Activated T-helper 1 cell treated with anti-CD3 and anti-CD28 coated beads, Interleukin-12 subunit alpha, Interleukin-12 subunit beta, Interleukin-2, Interleukin-4 antibody, amounts not matched to agents 30 ng/mL and 10 ng/mL and 1 ng/mL, durations not matched to agents 14 hours and 24 hours and 36 hours (primary cell): ENCODE measurements at regions not wholly inside any gene's neighbourhood (a gene's known extent, or its start where the extent isn't known, plus 50 kb on each side); places are given as distances from the start of the nearest gene placed in this dataset.

ENCODE experiments used
- DNase-seq: peaks from one replicate; pipeline ENCODE4 v3.0.0; 2021; ENCODE audit warnings: low spot score
- H3K27ac Mint-ChIP-seq: one replicate; pipeline ENCODE4 v1.8.0; 2021; ENCODE audit warnings: mild to moderate bottlenecking, mixed read lengths
- H3K27me3 Mint-ChIP-seq: one replicate; pipeline ENCODE4 v1.8.0; 2022; ENCODE audit warnings: mild to moderate bottlenecking, moderate library complexity, mixed read lengths; ENCODE audit not compliant: insufficient read depth
- H3K36me3 Mint-ChIP-seq: one replicate; pipeline ENCODE4 v1.8.0; 2021; ENCODE audit warnings: low read depth, mixed read lengths
- H3K4me1 Mint-ChIP-seq: one replicate; pipeline ENCODE4 v1.8.0; 2021; ENCODE audit warnings: low read depth, mixed read lengths
- H3K4me3 Mint-ChIP-seq: one replicate; pipeline ENCODE4 v1.8.0; 2021; ENCODE audit warnings: mild to moderate bottlenecking, moderate library complexity, mixed read lengths
- H3K9me3 Mint-ChIP-seq: one replicate; pipeline ENCODE4 v1.8.0; 2021; ENCODE audit warnings: mixed read lengths
- intact Hi-C: fragments of 100-400 bp; cut with micrococcal nuclease; formaldehyde crosslinking; loops from one replicate; pipeline ENCODE4 v1.15.1; 2024

- no peak for DNase-seq
- no peak overlapping the region for H3K4me3 Mint-ChIP-seq
- H3K27me3 Mint-ChIP-seq: no peaks in the 10 kb centered on the region
- no peak overlapping the region for H3K27ac Mint-ChIP-seq
- intact Hi-C loops: no loop called here
- no peaks in the 10 kb centered on the region for H3K9me3 Mint-ChIP-seq
- no peaks in the 10 kb centered on the region for H3K4me1 Mint-ChIP-seq
- H3K36me3 Mint-ChIP-seq: peaks cover 2% of the 10 kb centered on the region
Measured at GRCh38 chr18:74023220-74023619, 124.4 kb downstream of the FBXO15 start.

GRCh38 chr18:74019864-74020263 is 127.8 kb downstream of the FBXO15 start:
- intact Hi-C loops: no loop called here
- no peaks in the 10 kb centered on the region for H3K9me3 Mint-ChIP-seq
- no peaks in the 10 kb centered on the region for H3K4me1 Mint-ChIP-seq
- peaks cover 2% of the 10 kb centered on the region for H3K36me3 Mint-ChIP-seq
- no peak overlapping the region for H3K27ac Mint-ChIP-seq
- no peak for DNase-seq
- H3K4me3 Mint-ChIP-seq: no peak overlapping the region
- no peaks in the 10 kb centered on the region for H3K27me3 Mint-ChIP-seq

GRCh38 chr18:74013955-74014354 is 133.7 kb downstream of the FBXO15 start:
- Mint-ChIP-seq H3K36me3 (peaks cover 2% of the 10 kb centered on the region), H3K4me1 (no peaks in the 10 kb centered on the region), H3K27me3 (no peaks in the 10 kb centered on the region), H3K9me3 (no peaks in the 10 kb centered on the region), H3K4me3 (no peak overlapping the region), H3K27ac (no peak overlapping the region)
- intact Hi-C loops: no loop called here
- DNase-seq: no peak

DNA sequence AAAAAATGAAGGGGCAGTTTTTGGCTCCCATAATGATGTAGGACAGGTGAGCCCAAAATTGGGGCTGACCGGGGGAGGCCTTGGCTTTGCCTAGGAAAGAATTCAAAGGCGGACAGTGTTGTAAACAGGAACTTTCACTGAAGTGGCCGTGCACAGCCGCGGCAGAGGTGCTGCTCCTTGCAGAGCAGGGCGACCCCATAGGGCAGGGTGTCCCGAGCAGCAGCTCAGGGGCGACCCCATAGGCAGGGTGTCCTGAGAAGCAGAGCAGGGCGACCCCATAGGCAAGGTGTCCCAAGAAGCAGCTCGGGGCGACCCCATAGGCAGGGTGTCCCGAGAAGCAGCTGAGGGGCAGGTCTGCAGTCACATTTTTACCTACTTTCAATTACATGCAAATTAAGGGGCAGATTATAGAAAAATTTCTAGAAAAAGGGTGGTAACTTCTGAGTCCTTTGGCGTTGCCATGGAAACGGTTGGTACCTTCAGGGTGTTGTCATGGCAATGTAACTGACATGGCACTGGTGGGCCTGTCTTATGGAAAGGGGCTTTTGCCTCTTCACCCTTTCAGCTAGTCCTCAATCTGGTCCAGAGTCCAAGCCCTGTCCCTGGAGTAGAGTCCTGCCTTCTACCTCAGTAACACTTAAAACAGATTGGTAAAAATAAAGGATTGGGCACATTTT is 134.5 kb downstream of the FBXO15 start:
- H3K27me3 Mint-ChIP-seq: no peaks in the 10 kb centered on the region
- intact Hi-C loops: no loop called here
- H3K27ac Mint-ChIP-seq: no peak overlapping the region
- no peaks in the 10 kb centered on the region for H3K36me3 Mint-ChIP-seq
- H3K4me3 Mint-ChIP-seq: no peak overlapping the region
- DNase-seq: no peak
- no peaks in the 10 kb centered on the region for H3K9me3 Mint-ChIP-seq
- no peaks in the 10 kb centered on the region for H3K4me1 Mint-ChIP-seq

DNA sequence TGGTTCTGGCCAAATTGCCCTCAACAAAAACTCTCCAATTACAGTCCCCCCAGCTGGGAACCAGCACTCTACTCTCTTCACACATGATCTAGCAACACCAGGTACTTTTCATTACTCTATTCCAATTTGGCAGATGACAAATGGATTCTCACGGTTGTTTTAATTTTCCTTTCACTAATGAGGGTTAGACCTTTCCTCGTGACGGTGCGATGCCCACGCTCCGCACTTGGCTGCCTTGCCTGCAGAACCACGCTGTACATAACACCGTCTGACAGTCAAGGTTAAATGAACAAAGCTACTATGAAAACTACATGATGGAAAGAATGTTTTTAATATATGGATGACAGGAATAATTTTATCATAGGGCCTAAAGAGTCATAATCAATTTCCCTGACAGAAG is 141.5 kb downstream of the FBXO15 start:
- Mint-ChIP-seq H3K9me3 (no peaks in the 10 kb centered on the region), H3K36me3 (peaks cover 3% of the 10 kb centered on the region), H3K27ac (no peak overlapping the region), H3K4me1 (no peaks in the 10 kb centered on the region), H3K27me3 (no peaks in the 10 kb centered on the region), H3K4me3 (no peak overlapping the region)
- intact Hi-C loops: no loop called here
- no peak for DNase-seq

DNA sequence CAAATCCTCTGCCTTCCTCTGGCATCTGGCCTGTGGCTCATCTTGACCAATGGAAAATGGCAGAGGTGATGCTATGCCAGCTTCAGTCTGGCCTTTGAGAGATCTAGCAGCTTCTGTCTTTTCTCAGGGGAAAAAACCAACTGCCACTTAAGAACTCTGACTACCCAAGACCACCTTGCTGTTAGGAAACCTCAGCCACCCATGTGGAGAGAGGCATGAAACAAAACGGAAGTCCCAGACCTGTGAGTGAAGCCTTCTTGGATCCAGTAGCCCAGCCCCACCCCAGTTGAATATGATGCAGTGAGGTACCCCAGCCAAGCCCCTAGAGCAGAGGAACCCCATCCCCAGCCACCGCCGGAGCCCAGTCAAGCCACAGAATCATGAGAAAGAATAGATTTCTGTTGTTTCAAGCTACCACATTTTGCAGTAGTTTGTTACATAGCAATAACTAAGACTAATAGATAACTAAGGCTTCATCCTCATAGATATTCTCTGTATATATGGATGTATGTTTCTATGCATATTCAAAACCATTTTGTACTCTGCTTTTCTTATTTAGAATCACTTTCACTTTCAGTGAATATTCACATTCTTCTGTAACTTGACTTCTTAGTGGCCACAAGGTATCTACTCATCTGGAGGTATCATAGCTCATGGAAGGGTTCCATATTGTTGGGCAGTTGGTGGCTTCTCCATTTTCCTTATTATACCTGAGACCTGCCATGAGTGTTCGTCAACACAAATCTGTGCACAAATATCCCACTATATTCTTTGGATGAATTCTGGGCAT is 142.1 kb downstream of the FBXO15 start:
- H3K9me3 Mint-ChIP-seq: no peaks in the 10 kb centered on the region
- H3K4me3 Mint-ChIP-seq: no peak overlapping the region
- no peak for DNase-seq
- H3K27me3 Mint-ChIP-seq: no peaks in the 10 kb centered on the region
- peaks cover 3% of the 10 kb centered on the region for H3K36me3 Mint-ChIP-seq
- intact Hi-C loops: no loop called here
- H3K4me1 Mint-ChIP-seq: no peaks in the 10 kb centered on the region
- H3K27ac Mint-ChIP-seq: no peak overlapping the region

GRCh38 chr18:73992242-73993022 is 155.2 kb downstream of the FBXO15 start:
- intact Hi-C loops: no loop called here
- H3K4me3 Mint-ChIP-seq: no peak overlapping the region

GRCh38 chr18:73991570-73991969 is 156.1 kb downstream of the FBXO15 start:
- no peak overlapping the region for H3K27ac Mint-ChIP-seq
- H3K4me3 Mint-ChIP-seq: no peak overlapping the region
- H3K36me3 Mint-ChIP-seq: peaks cover 3% of the 10 kb centered on the region
- peaks cover 3% of the 10 kb centered on the region for H3K9me3 Mint-ChIP-seq
- peaks cover 6% of the 10 kb centered on the region for H3K4me1 Mint-ChIP-seq
- no peaks in the 10 kb centered on the region for H3K27me3 Mint-ChIP-seq
- intact Hi-C loops: no loop called here
- no peak for DNase-seq

More at GRCh38 chr18:73992242-73993022, 155.2 kb downstream of the FBXO15 start:
- H3K36me3 Mint-ChIP-seq: peaks cover 5% of the 10 kb centered on the region
- no peaks in the 10 kb centered on the region for H3K27me3 Mint-ChIP-seq
- no peak for DNase-seq
- H3K27ac Mint-ChIP-seq: no peak overlapping the region
- peaks cover 5% of the 10 kb centered on the region for H3K9me3 Mint-ChIP-seq
- peaks cover 6% of the 10 kb centered on the region for H3K4me1 Mint-ChIP-seq

DNA sequence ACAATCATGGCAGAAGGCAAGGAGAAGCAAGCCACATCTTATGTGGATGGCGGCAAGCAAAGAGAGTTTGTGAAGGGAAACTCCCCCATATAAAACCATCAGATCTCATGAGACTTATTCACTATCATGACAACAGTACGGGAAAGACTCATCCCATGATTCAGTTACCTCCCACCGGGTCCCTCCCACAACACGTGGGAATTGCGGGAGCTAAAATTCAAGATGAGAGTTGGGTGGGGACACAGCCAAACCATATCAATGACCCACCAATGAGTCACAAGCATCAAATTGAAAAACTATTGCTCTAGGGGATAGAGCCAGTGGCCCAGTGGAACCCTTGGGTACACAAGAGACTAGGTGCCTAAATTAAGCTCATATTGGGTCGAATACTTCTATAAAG is 157.4 kb downstream of the FBXO15 start:
- Mint-ChIP-seq H3K4me1 (peaks cover 6% of the 10 kb centered on the region), H3K27ac (no peak overlapping the region), H3K4me3 (no peak overlapping the region), H3K9me3 (peaks cover 3% of the 10 kb centered on the region), H3K36me3 (peaks cover 3% of the 10 kb centered on the region), H3K27me3 (no peaks in the 10 kb centered on the region)
- DNase-seq: no peak
- intact Hi-C loops: no loop called here

DNA sequence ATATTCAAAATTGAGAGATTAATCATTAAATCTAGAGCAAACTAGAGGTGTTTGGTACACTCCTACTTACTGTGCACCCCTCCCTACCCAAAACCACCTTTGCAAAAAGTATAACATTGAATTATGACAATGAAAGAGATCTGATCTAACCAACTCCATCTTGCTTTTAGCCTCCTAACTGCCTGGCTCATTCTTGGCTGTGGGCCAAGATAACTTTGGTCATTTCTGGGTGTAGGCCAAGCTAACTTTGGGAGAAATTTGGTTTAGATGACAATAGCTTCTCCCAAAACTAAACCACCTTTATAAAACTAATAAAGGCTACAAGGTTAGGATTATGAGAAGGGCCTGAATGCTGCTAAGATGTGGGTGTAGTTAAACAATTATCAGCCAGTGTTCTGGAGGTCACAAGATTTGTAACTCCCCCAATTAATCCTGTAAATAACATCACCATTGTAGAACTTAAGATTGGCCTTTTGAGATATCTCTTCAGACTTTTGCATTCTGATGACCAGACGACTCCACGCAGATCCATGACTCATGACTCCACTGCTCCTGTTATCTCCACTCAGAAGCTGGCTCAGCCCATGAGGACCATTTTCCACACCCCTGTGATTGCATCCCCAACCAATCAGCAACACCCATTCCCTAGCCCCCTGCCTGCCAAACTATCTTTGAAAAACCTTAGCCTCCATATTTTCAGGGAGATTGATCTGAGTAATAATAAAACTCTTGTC is 160.2 kb downstream of the FBXO15 start:
- Mint-ChIP-seq H3K4me1 (peaks cover 1% of the 10 kb centered on the region), H3K9me3 (peaks cover 3% of the 10 kb centered on the region), H3K36me3 (peaks cover 3% of the 10 kb centered on the region), H3K4me3 (no peak overlapping the region), H3K27me3 (no peaks in the 10 kb centered on the region), H3K27ac (no peak overlapping the region)
- no peak for DNase-seq
- intact Hi-C loops: no loop called here

DNA sequence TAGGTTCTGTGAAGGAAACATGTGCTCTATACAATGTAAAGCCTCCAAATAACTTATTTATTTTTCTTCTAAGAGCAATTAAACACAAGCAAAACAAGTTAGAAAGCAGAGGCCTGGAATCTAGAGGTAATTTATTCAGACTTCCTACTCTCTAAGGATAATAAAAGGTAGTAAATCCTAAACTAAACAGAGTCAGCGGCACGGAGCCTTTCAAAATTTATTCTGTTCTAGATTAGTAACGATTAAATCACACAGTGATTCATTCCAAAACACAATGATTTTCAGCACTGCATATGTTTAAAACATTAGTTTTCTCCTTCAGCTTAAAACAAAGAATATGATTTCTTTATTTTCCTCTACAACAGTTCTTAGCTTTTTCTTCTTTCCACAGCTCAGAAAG is 160.9 kb downstream of the FBXO15 start:
- Mint-ChIP-seq H3K36me3 (peaks cover 3% of the 10 kb centered on the region), H3K9me3 (peaks cover 3% of the 10 kb centered on the region), H3K4me1 (no peaks in the 10 kb centered on the region), H3K4me3 (no peak overlapping the region), H3K27me3 (no peaks in the 10 kb centered on the region), H3K27ac (no peak overlapping the region)
- DNase-seq: no peak
- intact Hi-C loops: no loop called here

- Mint-ChIP-seq H3K4me1 (no peaks in the 10 kb centered on the region), H3K9me3 (peaks cover 3% of the 10 kb centered on the region), H3K27me3 (no peaks in the 10 kb centered on the region), H3K27ac (no peak overlapping the region), H3K36me3 (peaks cover 3% of the 10 kb centered on the region), H3K4me3 (no peak overlapping the region)
- intact Hi-C loops: no loop called here
- no peak for DNase-seq
Measured at GRCh38 chr18:73985855-73986625, 161.6 kb downstream of the FBXO15 start.
